ENCODE measurements at regions not wholly inside any gene's neighbourhood (a gene's known extent, or its start where the extent isn't known, plus 50 kb on each side); places are given as distances from the start of the nearest gene placed in this dataset.

- DNase-seq = no peak
Measured at GRCh38 chr4:173585876-173586572, 56.0 kb upstream of the HAND2 start.

GRCh38 chr4:173584506-173584905 is 54.5 kb upstream of the HAND2 start:
- no peak for DNase-seq
